Right renal pelvis (tissue), 4 donors: ENCODE measurements at regions not wholly inside any gene's neighbourhood (a gene's known extent, or its start where the extent isn't known, plus 50 kb on each side); places are given as distances from the start of the nearest gene placed in this dataset.
"Not testable (repeated sequence)": the region's sequence is repeated elsewhere in the genome, so short reads cannot be mapped to it uniquely, and the experiment has no call there.

Experiments used
- DNase-seq, 4 donors: peaks; one replicate each; pipeline ENCODE4 v3.0.0-alpha.2; 2013; ENCODE audit warnings: low read depth in 4 of 4, low spot score in 3 of 4, missing footprints in 1 of 4

- DNase-seq: peak in 2 of 4 donors; percentile 11 to 14
Observed at GRCh38 chr11:97092823-97093222, 703.0 kb downstream of the JRKL start.

- DNase-seq: not testable (repeated sequence)
Observed at GRCh38 chr11:97102180-97102579, 712.4 kb downstream of the JRKL start.

- no peak for DNase-seq
Observed at GRCh38 chr11:97107604-97108003, 717.8 kb downstream of the JRKL start.

- DNase-seq: no peak
Observed at GRCh38 chr11:97109078-97109477, 719.3 kb downstream of the JRKL start.

GRCh38 chr11:97110376-97110775 lies 720.6 kb downstream of the JRKL start:
- DNase-seq: no peak

- DNase-seq: no peak
Observed at GRCh38 chr11:97111559-97111958, 721.7 kb downstream of the JRKL start.

GRCh38 chr11:97118614-97119200 lies 728.9 kb downstream of the JRKL start:
- no peak for DNase-seq

- DNase-seq: no peak
Observed at GRCh38 chr11:97123237-97123636, 733.4 kb downstream of the JRKL start.

GRCh38 chr11:97136067-97136466 lies 746.3 kb downstream of the JRKL start:
- no peak for DNase-seq

- DNase-seq: no peak
Observed at GRCh38 chr11:97140885-97141494, 751.2 kb downstream of the JRKL start.

GRCh38 chr11:97143463-97143862 lies 753.6 kb downstream of the JRKL start:
- no peak for DNase-seq

GRCh38 chr11:97149741-97150140 lies 759.9 kb downstream of the JRKL start:
- no peak for DNase-seq

GRCh38 chr11:97157221-97157740 lies 767.5 kb downstream of the JRKL start:
- peak in 1 of 4 donors; percentile 24 for DNase-seq

GRCh38 chr11:97158243-97158642 lies 768.4 kb downstream of the JRKL start:
- peak in 1 of 4 donors; percentile 22 for DNase-seq

- DNase-seq: no peak
Observed at GRCh38 chr11:97163631-97164191, 773.9 kb downstream of the JRKL start.

GRCh38 chr11:97201743-97202612 lies 812.2 kb downstream of the JRKL start:
- DNase-seq: no peak

GRCh38 chr11:97202613-97203292 lies 812.9 kb downstream of the JRKL start:
- no peak for DNase-seq

GRCh38 chr11:97218011-97218410 lies 828.2 kb downstream of the JRKL start:
- no peak for DNase-seq

GRCh38 chr11:97223647-97224046 lies 833.8 kb downstream of the JRKL start:
- DNase-seq: no peak

- no peak for DNase-seq
Observed at GRCh38 chr11:97224396-97224795, 834.6 kb downstream of the JRKL start.

- no peak for DNase-seq
Observed at GRCh38 chr11:97225794-97226193, 836.0 kb downstream of the JRKL start.
